HuH-7 (cell line): ENCODE measurements at regions not wholly inside any gene's neighbourhood (a gene's known extent, or its start where the extent isn't known, plus 50 kb on each side); places are given as distances from the start of the nearest gene placed in this dataset.
"Not testable (repeated sequence)": the region's sequence is repeated elsewhere in the genome, so short reads cannot be mapped to it uniquely, and the experiment has no call there.

ENCODE experiments used
- DNase-seq: peaks from one replicate; pipeline ENCODE4 v3.0.0; 2011; ENCODE audit warnings: low spot score

DNA sequence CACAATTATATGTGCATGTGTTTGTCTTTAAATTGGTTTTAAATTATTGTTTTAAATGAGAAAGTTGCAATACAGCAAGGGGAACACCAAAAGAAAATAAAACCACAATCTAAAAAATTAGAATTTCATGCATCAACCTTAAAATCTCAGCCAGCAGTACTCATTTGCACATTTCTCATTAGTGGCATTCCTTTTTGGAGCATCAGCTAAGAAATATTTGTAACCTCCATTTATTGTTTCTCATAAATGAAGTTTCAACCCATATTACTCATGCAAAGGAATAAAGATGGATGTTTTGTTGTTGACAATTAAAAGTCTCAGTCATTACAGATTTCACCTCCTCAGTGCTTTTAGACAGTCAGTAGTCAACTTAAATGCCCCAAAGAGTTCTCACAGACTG is 160.1 kb downstream of the TBX15 start:
- DNase-seq = no peak

DNA sequence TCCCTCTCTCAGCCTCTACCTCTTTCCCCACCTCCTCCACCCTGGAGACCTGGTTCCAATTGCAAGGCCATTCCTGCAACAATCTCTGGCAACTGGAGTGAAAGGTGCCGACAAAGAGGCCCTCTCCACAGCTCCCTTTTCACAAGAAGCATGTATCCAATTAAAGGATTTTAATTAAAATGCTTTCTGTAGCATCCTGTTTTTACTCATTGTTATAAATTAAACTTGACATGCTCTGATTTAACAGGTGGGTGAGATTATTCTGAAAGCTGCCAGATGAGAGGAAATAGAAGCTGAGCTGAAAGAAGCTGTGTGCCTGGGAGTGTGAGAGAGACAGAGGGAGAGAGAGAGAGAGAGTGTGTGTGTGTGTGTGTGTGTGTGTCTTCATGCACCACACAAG is 160.5 kb downstream of the TBX15 start:
- no peak for DNase-seq

DNA sequence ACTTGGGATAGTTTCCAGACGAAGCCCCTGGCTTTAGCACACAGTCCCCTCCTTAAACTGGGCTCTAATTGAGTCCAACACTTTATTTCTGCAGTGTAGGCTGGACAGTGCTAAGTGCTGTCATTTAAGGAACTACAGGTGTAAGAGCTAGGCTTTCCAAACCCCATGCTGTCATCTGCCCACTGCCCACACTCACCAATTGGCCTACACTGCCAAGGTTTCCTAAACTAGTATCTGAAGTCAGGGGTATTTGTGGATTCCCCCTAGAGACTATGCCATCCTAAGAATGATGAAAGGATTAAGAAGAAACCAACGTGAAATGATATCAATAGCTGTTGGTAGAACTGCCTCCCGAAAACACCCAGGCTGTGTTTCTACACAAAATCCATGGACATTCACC is 160.9 kb downstream of the TBX15 start:
- DNase-seq = no peak

DNA sequence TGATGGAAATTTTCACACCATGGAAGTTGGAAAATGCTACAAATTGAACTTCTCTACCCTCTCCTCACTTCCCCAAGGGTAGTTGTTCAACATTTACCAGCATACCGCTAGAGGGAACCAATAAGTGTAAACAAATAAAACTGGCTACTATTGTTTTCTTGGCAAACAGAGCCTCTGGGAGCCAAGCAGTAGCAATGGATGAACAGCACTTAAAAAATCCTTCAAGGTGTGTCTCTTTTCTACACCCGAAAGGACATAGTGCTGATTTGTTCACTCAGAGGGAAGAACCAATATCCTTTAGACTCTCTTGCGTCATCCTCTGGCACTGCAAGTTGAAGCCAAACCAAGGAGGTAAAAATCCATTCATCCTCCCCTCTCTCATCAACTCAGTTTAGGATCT is 161.5 kb downstream of the TBX15 start:
- peak; percentile 14 for DNase-seq

DNA sequence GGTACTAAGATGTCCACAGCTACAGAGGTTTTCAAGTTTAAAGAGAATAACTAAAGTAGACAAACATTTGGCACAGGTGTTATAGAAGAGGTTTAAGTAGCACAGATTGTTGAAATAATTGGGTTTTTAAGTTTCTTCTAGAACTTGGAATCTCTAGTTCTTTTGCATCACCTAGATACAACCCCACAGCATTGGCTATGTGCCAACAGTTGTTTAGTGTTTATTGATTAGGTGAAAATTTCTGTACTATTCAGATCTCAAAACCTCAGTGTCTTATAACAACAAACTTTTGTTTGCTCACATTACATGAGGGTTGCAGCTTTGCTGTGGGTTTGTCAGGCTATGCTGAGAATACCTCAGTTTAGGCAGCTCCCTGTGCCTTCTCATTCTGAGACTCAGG is 162.5 kb downstream of the TBX15 start:
- DNase-seq = no peak

DNA sequence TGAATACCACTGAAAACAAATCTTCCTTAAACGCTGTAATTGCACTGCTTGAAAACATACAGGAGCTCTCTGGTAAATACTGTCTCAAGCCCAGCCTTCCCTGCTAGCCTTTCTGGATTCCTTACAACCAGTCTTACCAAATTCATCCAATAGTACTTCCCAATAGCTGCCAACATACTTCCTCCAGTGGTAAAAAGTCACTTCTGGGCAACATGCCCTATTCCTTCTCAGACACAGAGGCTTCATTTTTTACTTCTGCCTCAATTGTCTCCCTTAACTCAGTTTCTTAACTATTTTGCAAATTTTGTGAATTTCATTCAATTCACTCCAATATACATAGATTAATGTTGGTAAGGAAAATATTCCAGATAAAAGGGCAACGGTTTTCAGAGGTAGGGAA is 166.3 kb downstream of the TBX15 start:
- DNase-seq = no peak

DNA sequence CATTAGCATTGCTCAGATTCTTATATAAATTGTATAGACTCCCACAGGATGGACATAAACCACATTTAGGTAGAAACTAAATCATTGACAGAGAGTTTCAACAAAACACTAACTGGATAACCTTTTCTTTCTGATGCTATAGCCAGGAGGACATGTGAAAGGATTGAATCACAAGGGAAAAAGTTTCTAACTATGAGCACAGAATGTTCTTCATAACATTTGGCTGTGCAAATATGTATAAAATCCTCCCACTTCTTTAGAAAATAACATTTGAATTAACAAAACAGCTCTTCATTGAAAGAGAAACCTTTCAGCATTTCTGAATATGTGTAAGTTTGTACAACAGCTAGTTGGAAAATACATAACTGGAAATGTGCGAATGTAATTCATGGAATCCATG is 167.3 kb downstream of the TBX15 start:
- DNase-seq = no peak

GRCh38 chr1:118815909-118816308 is 172.2 kb downstream of the TBX15 start:
- DNase-seq = no peak

DNA sequence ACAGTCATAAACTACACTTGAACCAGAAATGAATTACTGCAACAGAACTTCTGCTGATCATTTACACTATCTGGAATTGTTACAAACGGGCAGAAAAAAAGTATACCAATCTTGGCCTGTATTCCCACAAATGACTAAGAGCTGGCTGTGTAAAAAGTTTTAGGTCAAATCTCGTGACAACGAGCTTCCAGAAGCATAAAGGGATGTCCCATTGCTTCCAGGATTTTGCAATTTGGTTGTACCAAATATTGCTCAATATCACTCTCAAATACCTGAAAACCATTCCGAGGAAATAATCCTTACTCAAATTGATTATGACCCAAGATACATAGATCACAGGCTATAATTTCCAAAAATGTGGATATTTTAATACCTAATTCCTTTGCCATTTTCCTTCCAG is 175.6 kb downstream of the TBX15 start:
- DNase-seq = no peak

- DNase-seq = no peak
Observed at GRCh38 chr1:118811156-118811555, 177.0 kb downstream of the TBX15 start.

- DNase-seq = no peak
Observed at GRCh38 chr1:118809586-118809985, 178.6 kb downstream of the TBX15 start.

GRCh38 chr1:118803128-118803527 is 185.0 kb downstream of the TBX15 start:
- not testable (repeated sequence) for DNase-seq

DNA sequence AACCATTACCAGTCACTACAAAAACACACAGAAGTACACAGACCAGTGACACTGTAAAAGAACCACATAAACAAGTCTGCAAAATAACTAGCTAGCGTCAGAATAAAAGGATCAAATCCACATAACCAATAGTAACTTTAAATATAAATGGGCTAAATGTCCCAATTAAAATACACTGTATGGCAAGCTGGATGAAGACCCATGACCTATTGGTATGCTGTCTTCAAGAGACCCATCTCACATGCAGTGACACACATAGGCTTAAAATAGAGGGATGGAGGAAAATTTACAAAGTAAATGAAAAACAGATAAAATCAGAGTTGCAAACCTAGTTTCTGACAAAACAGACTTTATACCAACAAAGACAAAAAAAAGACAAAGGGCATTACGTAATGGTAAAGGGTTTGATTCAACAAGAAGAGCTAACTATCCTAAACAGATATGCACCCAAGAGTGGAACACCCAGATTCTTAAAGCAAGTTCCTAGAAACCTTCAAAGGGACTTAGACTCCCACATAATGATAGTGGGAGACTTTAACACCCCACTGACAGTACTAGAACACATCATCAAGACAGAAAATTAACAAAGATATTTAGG is 196.9 kb downstream of the TBX15 start:
- no peak for DNase-seq

- DNase-seq = no peak
Observed at GRCh38 chr1:118788463-118788862, 199.7 kb downstream of the TBX15 start.

DNA sequence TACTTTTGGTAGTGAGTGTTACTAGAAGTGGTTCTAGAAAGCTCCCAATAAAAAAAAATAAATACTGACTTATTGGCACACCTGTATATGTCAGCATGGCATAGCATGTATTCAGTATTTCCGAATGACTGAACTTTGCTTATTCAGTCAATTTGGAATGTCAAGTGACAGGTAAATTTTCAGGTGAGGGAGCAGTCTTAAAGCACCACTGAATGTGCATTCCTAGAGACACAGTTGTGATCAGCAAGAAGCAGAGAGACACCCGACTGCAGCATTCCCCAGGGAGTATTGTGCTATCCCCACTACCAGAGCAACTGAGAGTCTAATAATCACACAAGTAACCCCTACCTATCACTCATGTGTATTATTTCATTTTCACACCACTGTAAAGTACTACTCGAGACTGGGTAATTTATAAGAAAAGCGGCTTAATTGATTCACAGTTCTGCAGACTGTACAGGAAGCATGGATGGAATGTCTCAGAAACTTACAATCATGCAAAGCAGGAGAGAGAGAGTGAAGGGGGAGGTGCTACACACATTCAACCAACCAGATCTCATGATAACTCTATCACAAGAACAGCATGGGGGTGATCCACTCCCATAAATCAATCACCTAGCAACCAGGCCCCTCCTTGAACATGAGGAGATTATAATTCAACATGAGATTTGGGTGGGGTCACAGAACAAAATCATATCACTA is 201.5 kb downstream of the TBX15 start:
- DNase-seq = no peak

DNA sequence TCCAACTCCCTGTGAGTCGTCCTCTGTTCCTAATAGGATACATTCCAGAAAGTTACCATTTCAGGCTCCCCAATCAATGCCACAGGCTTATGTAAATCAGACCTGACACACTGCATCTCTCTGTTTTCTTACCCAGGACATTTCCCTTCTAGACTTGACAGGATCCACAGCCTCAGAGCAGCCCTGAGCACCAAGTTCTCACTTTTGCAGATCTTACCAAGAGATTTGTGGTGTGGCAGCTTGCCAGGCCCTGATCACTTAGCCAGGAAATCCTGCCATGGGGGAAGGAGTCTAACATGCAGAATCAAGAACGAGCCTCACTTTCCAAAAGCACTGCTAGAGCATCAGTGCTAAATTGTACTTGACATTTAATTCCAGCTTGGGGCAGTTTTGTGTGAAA is 202.9 kb downstream of the TBX15 start:
- no peak for DNase-seq

- DNase-seq = no peak
Observed at GRCh38 chr1:118783095-118783758, 204.9 kb downstream of the TBX15 start.

DNA sequence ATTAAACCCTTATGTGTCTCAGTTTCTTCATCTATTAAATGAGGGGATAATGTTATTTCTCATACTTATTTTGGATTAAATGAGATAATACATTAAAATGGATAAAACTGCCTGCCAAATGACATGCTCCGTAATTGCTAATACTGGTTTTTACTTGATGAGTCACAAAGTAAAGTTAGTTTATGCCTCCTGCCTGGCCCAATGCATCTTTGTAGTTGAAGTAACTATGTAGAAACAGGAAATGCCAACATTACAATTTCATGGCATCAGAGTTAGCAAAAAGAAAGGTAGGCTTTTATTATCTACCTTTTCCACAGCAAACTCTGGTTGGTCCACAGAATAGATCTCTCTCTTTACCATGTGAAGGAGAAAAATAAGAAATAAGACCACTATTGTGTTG is 214.5 kb downstream of the TBX15 start:
- no peak for DNase-seq

DNA sequence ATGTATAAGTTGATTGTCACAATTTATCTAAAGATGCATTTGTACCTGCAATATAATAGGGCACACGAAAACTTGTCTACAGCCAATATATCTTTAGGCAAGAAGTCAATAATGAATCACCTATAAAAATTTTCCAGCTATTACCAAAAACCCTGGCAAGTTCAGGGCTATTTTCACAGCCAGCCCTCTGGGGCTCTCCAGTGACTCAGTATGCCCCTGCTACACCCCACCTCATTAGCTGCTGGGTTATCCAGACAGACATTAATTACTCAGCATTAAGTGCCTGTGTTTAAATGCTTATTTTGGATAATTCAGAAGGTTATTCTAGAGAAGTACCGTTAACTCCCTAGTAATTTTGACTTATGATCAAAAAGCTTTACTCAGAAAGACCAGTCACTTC is 220.2 kb downstream of the TBX15 start:
- no peak for DNase-seq

- DNase-seq = no peak
Observed at GRCh38 chr1:118753976-118754375, 234.2 kb downstream of the TBX15 start.

- DNase-seq = no peak
Observed at GRCh38 chr1:118751166-118751565, 237.0 kb downstream of the TBX15 start.

DNA sequence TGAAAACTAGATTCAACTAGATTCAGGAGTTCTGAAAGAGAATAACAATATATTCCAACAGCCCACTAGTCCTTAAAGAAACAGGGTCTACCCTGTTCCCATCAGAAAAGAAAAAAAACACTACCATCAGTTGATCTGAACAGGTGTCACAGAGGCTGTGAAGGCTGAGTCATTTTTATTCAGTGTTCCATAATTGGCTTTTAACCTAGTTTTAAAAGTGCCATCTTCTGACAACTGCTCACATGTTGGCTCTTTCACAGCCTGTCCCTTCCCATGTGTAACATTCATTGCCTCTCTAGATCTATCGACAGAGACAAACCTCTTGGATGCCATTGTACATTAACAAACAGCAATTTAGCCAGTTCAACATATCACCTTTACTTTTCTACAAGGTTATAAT is 243.7 kb downstream of the TBX15 start:
- no peak for DNase-seq

- no peak for DNase-seq
Observed at GRCh38 chr1:118739501-118739900, 248.6 kb downstream of the TBX15 start.

GRCh38 chr1:118736322-118736721 is 251.8 kb downstream of the TBX15 start:
- DNase-seq = no peak
